ENCODE measurements at regions not wholly inside any gene's neighbourhood (a gene's known extent, or its start where the extent isn't known, plus 50 kb on each side); places are given as distances from the start of the nearest gene placed in this dataset.

- no peak for DNase-seq (ENCODE audit: low read depth)
- TF ChIP-seq CTCF (IDR thresholded peaks at IDR 0.05; ENCODE audit: control insufficient read depth, insufficient read depth, low read depth, low read length, missing control alignments): no peak
- H3K4me3 ChIP-seq (ENCODE audit: control insufficient read depth, low read depth, low read length): no peak overlapping the region
Measured at GRCh38 chr4:133711817-133712216, 489.8 kb downstream of the PABPC4L start.

- H3K4me3 ChIP-seq (ENCODE audit: control insufficient read depth, low read depth, low read length): no peak overlapping the region
- DNase-seq (ENCODE audit: low read depth): no peak
- TF ChIP-seq CTCF (IDR thresholded peaks at IDR 0.05; ENCODE audit: control insufficient read depth, insufficient read depth, low read depth, low read length, missing control alignments): no peak
Measured at GRCh38 chr4:133694416-133694815, 507.2 kb downstream of the PABPC4L start.

- TF ChIP-seq CTCF (IDR thresholded peaks at IDR 0.05; ENCODE audit: control insufficient read depth, insufficient read depth, low read depth, low read length, missing control alignments): no peak
- H3K4me3 ChIP-seq (ENCODE audit: control insufficient read depth, low read depth, low read length): no peak overlapping the region
- no peak for DNase-seq (ENCODE audit: low read depth)
Measured at GRCh38 chr4:133683967-133684366, 517.6 kb downstream of the PABPC4L start.

- no peak for DNase-seq (ENCODE audit: low read depth)
- no peak overlapping the region for H3K4me3 ChIP-seq (ENCODE audit: control insufficient read depth, low read depth, low read length)
- TF ChIP-seq CTCF (IDR thresholded peaks at IDR 0.05; ENCODE audit: control insufficient read depth, insufficient read depth, low read depth, low read length, missing control alignments): no peak
Measured at GRCh38 chr4:133668061-133668851, 519.2 kb downstream of the PCDH10 start.

- DNase-seq (ENCODE audit: low read depth): no peak
- no peak for TF ChIP-seq CTCF (IDR thresholded peaks at IDR 0.05; ENCODE audit: control insufficient read depth, insufficient read depth, low read depth, low read length, missing control alignments)
- no peak overlapping the region for H3K4me3 ChIP-seq (ENCODE audit: control insufficient read depth, low read depth, low read length)
Measured at GRCh38 chr4:133647206-133647605, 498.1 kb downstream of the PCDH10 start.

GRCh38 chr4:133641191-133641590, 492.1 kb downstream of the PCDH10 start:
- TF ChIP-seq CTCF (IDR thresholded peaks at IDR 0.05; ENCODE audit: control insufficient read depth, insufficient read depth, low read depth, low read length, missing control alignments): no peak
- DNase-seq (ENCODE audit: low read depth): no peak
- no peak overlapping the region for H3K4me3 ChIP-seq (ENCODE audit: control insufficient read depth, low read depth, low read length)

All from AG09309 (cell line).